Fibroblast of upper back skin (primary cell): ENCODE measurements at regions not wholly inside any gene's neighbourhood (a gene's known extent, or its start where the extent isn't known, plus 50 kb on each side); places are given as distances from the start of the nearest gene placed in this dataset.
"Not testable (repeated sequence)": the region's sequence is repeated elsewhere in the genome, so short reads cannot be mapped to it uniquely, and the experiment has no call there.

Experiments
- DNase-seq: peaks from one replicate; pipeline ENCODE4 v3.0.0-alpha.2; 2013

GRCh38 chrY:11156846-11157245 is 1544.2 kb upstream of the USP9Y start:
- DNase-seq: not testable (repeated sequence)

- not testable (repeated sequence) for DNase-seq
Observed at GRCh38 chrY:11177033-11177432, 1524.0 kb upstream of the USP9Y start.

DNA sequence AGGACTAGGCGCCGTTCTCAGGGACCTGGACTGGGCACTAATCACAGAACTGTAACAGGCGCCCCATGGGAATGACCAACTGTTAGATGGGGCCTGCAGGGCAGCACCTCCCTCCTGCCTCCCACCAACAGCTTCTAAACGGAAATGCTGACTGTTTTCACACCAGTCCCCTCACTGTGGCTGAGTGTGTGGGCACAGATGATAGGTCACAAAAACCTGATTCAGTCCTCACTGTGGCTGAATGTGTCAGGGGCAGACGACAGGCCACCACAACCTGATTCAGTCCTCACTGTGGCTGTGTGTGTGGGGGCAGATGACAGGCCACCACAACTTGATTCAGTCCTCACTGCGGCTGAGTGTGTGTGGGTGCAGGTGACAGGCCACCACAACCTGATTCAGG is 1499.9 kb upstream of the USP9Y start:
- not testable (repeated sequence) for DNase-seq

- DNase-seq: peak; percentile 1
Observed at GRCh38 chrY:11214851-11215250, 1486.2 kb upstream of the USP9Y start.
